Lung (tissue), 11 donors: ENCODE measurements at regions not wholly inside any gene's neighbourhood (a gene's known extent, or its start where the extent isn't known, plus 50 kb on each side); places are given as distances from the start of the nearest gene placed in this dataset.
"Not testable (repeated sequence)": the region's sequence is repeated elsewhere in the genome, so short reads cannot be mapped to it uniquely, and the experiment has no call there.

Experiments
- ATAC-seq: fragments of 200-7000 bp; cut with Tn5 transposase; one replicate; pipeline ENCODE4 v1.9.1; 2020; ENCODE audit warnings: moderate number of reproducible peaks; ENCODE audit not compliant: insufficient read depth, low FRiP score
- DNase-seq, 3 donors: peaks; one replicate each; pipeline ENCODE4 v3.0.0-alpha.2; 2013 to 2017
- H3K27ac ChIP-seq, 2 donors: one replicate each; pipeline ENCODE4 v1.5.1; 2013; ENCODE audit warnings: mild to moderate bottlenecking in 2 of 2, moderate library complexity in 2 of 2, control low read depth in 1 of 2, inconsistent platforms in 1 of 2, low read depth in 1 of 2, low read length in 1 of 2
- H3K27me3 ChIP-seq, 3 donors: one replicate each; pipeline ENCODE4 v1.5.1; 2013; ENCODE audit warnings: low read length in 2 of 3; ENCODE audit not compliant: control insufficient read depth in 3 of 3, insufficient read depth in 3 of 3
- H3K36me3 ChIP-seq, 4 donors: one replicate each; pipeline ENCODE4 v1.5.1; 2013; ENCODE audit warnings: low read length in 4 of 4, mild to moderate bottlenecking in 1 of 4, moderate library complexity in 1 of 4; ENCODE audit not compliant: control insufficient read depth in 4 of 4, insufficient read depth in 4 of 4
- H3K4me1 ChIP-seq, 5 donors: one replicate each; pipeline ENCODE4 v1.5.1; 2013; ENCODE audit warnings: low read length in 5 of 5, mild to moderate bottlenecking in 2 of 5, moderate library complexity in 1 of 5; ENCODE audit not compliant: control insufficient read depth in 5 of 5, insufficient read depth in 5 of 5
- H3K4me3 ChIP-seq: one replicate; pipeline ENCODE4 v1.5.1; 2013; ENCODE audit warnings: mild to moderate bottlenecking, control low read depth, moderate library complexity
- H3K9ac ChIP-seq, 2 donors: one replicate each; pipeline ENCODE4 v1.5.1; 2013; ENCODE audit warnings: low read length in 2 of 2, control low read depth in 1 of 2; ENCODE audit not compliant: insufficient read depth in 1 of 2
- H3K9me3 ChIP-seq, 4 donors: one replicate each; pipeline ENCODE4 v1.5.1; 2013; ENCODE audit warnings: low read length in 3 of 4, mild to moderate bottlenecking in 1 of 4, moderate library complexity in 1 of 4; ENCODE audit not compliant: control insufficient read depth in 4 of 4, insufficient read depth in 3 of 4
- WGBS, 2 donors: extraction: QIAGEN DNeasy Blood & Tissue Kit; methylation state at CpG; one replicate each; pipeline ENCODE4 v1.1.7; 2013; 5-methylcytosine and 5-hydroxymethylcytosine counted together
- TF ChIP-seq, protein P1 (sequence below): IDR thresholded peaks from 2 replicates; pipeline ENCODE4 v1.5.1; 2012; ENCODE audit warnings: mild to moderate bottlenecking; ENCODE audit errors: control extremely low read depth, extremely low read depth
- donor health status: control.
- donor health status: control.
- donor health status: Bipolar disorder and iron deficiency.
- donor health status: healthy.
- donor health status: DM: yes; HTN: yes; CAD: no.

GRCh38 chr10:22467393-22467792 lies 122.1 kb downstream of the SPAG6 start:
- peaks cover 0 to 16% (median 12%) of the 10 kb centered on the region in 3 donors for H3K27me3 ChIP-seq
- not testable (repeated sequence) for DNase-seq, H3K9me3 ChIP-seq, H3K9ac ChIP-seq, H3K4me1 ChIP-seq, H3K36me3 ChIP-seq, ATAC-seq, H3K4me3 ChIP-seq, H3K27ac ChIP-seq
- WGBS, 2 donors: 84 to 85% methylated on average over 4 of the region's 4 CpGs

DNA sequence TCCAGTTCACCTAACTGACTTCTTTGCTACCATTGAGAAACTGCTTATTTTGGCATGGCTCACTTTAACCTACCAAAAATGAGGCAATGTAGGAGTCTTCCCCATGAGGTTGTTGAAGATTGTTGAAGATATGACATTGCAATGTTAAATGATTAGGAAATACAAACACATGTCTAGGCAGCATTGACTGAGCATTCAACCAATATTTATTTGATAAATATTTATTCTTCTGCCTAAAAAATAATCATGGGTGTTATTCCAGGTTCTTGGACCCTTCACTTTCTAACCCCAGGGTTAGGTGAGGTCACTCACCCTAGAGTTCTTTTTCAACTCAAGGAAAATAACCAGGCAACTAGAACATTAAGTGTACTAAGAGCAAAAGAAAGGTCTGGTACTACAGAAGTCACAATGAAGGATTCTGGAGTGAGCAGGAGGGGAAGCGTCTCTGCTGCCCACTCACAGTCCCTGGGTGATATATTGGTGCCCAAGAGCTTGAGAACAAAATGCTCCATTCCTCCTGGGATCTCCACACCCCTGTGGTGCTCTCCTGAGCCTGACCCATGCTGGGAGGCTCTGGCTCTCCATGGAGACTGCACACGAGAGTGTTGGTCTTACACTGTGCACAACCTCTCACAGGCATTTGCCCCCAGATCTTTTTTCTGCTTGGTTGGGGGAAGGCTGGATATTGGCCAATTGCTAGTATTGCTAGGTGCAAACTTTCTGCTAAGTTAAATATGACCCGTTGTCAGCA lies 123.4 kb downstream of the SPAG6 start:
- no peaks in the 10 kb centered on the region for H3K9me3 ChIP-seq
- no peak overlapping the region for H3K27ac ChIP-seq
- H3K4me1 ChIP-seq: peaks cover 0 to 1% (median 0%) of the 10 kb centered on the region in 5 donors
- H3K27me3 ChIP-seq: peaks cover 0 to 30% (median 25%) of the 10 kb centered on the region in 3 donors
- H3K4me3 ChIP-seq: no peak overlapping the region
- H3K36me3 ChIP-seq: no peaks in the 10 kb centered on the region
- H3K9ac ChIP-seq: no peak overlapping the region
- DNase-seq (no peak), ATAC-seq (no peak)
- 90 to 94% methylated on average over 3 of the region's 3 CpGs for WGBS, 2 donors
- TF ChIP-seq, protein P1, sequence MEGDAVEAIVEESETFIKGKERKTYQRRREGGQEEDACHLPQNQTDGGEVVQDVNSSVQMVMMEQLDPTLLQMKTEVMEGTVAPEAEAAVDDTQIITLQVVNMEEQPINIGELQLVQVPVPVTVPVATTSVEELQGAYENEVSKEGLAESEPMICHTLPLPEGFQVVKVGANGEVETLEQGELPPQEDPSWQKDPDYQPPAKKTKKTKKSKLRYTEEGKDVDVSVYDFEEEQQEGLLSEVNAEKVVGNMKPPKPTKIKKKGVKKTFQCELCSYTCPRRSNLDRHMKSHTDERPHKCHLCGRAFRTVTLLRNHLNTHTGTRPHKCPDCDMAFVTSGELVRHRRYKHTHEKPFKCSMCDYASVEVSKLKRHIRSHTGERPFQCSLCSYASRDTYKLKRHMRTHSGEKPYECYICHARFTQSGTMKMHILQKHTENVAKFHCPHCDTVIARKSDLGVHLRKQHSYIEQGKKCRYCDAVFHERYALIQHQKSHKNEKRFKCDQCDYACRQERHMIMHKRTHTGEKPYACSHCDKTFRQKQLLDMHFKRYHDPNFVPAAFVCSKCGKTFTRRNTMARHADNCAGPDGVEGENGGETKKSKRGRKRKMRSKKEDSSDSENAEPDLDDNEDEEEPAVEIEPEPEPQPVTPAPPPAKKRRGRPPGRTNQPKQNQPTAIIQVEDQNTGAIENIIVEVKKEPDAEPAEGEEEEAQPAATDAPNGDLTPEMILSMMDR: no peak

- no peaks in the 10 kb centered on the region for H3K9me3 ChIP-seq
- TF ChIP-seq, protein P1: no peak
- no peak overlapping the region for H3K9ac ChIP-seq
- H3K4me1 ChIP-seq: peaks cover 0 to 20% (median 7%) of the 10 kb centered on the region in 5 donors
- ATAC-seq (no peak), DNase-seq (no peak)
- no peak overlapping the region for H3K4me3 ChIP-seq
- no peak overlapping the region for H3K27ac ChIP-seq
- H3K36me3 ChIP-seq: no peaks in the 10 kb centered on the region
- WGBS, 2 donors: 90 to 91% methylated on average over 6 of the region's 6 CpGs
- H3K27me3 ChIP-seq: peaks cover 8 to 62% (median 56%) of the 10 kb centered on the region in 3 donors
Measured at GRCh38 chr10:22473044-22473443, 127.7 kb downstream of the SPAG6 start.

DNA sequence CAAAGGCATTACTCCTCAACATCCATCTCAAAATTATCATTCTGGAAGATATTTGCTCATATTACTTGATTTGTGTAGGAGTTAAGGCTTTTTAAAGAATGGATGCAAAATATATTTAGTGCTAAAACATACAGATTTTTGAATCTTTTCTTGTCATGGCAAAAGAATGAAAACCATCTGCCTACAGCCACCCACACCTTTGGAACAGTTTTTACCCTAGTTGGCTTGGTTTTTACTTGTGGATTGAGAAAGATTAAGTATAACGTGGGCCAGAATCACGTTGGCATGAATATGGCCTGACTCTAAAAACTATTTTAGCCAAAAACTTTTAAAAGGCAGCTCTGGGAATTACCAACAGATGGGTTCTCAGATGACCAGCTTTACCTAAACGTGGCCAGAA lies 128.2 kb downstream of the SPAG6 start:
- no peak overlapping the region for H3K4me3 ChIP-seq
- H3K36me3 ChIP-seq: no peaks in the 10 kb centered on the region
- H3K4me1 ChIP-seq: peaks cover 0 to 20% (median 7%) of the 10 kb centered on the region in 5 donors
- peaks cover 8 to 66% (median 56%) of the 10 kb centered on the region in 3 donors for H3K27me3 ChIP-seq
- TF ChIP-seq, protein P1: no peak
- no peak for DNase-seq
- H3K27ac ChIP-seq: no peak overlapping the region
- no peak overlapping the region for H3K9ac ChIP-seq
- no peaks in the 10 kb centered on the region for H3K9me3 ChIP-seq
- ATAC-seq: no peak
- 80 to 83% methylated on average over 3 of the region's 3 CpGs for WGBS, 2 donors
